Sigmoid colon (tissue), 6 donors: ENCODE measurements at regions not wholly inside any gene's neighbourhood (a gene's known extent, or its start where the extent isn't known, plus 50 kb on each side); places are given as distances from the start of the nearest gene placed in this dataset.

Experiments
- DNase-seq: peaks from one replicate; pipeline ENCODE4 v3.0.0-alpha.2; 2019
- H3K27ac ChIP-seq, 4 donors: fragments of 200-600 bp; sonication (generic); one replicate each; pipeline ENCODE4 v1.5.1; 2016 to 2019; ENCODE audit warnings: mild to moderate bottlenecking in 1 of 4
- H3K27me3 ChIP-seq, 3 donors: fragments of 200-600 bp; sonication (generic); one replicate each; pipeline ENCODE4 v1.5.1; 2019; ENCODE audit warnings: mild to moderate bottlenecking in 1 of 3
- H3K36me3 ChIP-seq, 4 donors: fragments of 200-600 bp; sonication (generic); one replicate each; pipeline ENCODE4 v1.5.1; 2016 to 2019
- H3K4me1 ChIP-seq, 4 donors: fragments of 200-600 bp; sonication (generic); one replicate each; pipeline ENCODE4 v1.5.1; 2017 to 2019
- H3K4me3 ChIP-seq, 4 donors: fragments of 200-600 bp; sonication (generic); one replicate each; pipeline ENCODE4 v1.5.1; 2017 to 2019; ENCODE audit warnings: mild to moderate bottlenecking in 2 of 4, moderate library complexity in 1 of 4
- H3K9me3 ChIP-seq, 4 donors: fragments of 200-600 bp in 3 of 4; sonication (generic) in 3 of 4; one replicate each; pipeline versions ENCODE4 v1.5.1 to v1.6.1; 2013 to 2019
- CTCF ChIP-seq, 4 experiments: fragments of 450-650 bp in 3 of 4; fragments of 200-600 bp in 1 of 4; IDR thresholded peaks; one replicate each; pipeline ENCODE4 v1.5.1; 2016 to 2019; ENCODE audit warnings: antibody characterized with exemption in 4 of 4, mild to moderate bottlenecking in 3 of 4, moderate library complexity in 2 of 4
- EP300 ChIP-seq, 4 donors: sonication (generic); formaldehyde crosslinking; IDR thresholded peaks; one replicate each; pipeline ENCODE4 v1.6.1; 2017; ENCODE audit warnings: antibody characterized with exemption in 4 of 4
- POLR2A ChIP-seq, 2 donors: fragments of 450-650 bp; IDR thresholded peaks; one replicate each; pipeline ENCODE4 v1.6.1; 2016; ENCODE audit warnings: antibody characterized with exemption in 2 of 2, mild to moderate bottlenecking in 2 of 2, moderate library complexity in 2 of 2
- POLR2AphosphoS5 ChIP-seq, 4 donors: sonication (generic); formaldehyde crosslinking; IDR thresholded peaks; one replicate each; pipeline ENCODE4 v1.6.1; 2017; ENCODE audit warnings: antibody characterized with exemption in 4 of 4
- WGBS, 2 donors: extraction: QIAGEN DNeasy Blood & Tissue Kit; methylation state at CpG; one replicate each; pipeline ENCODE4 v1.1.7; 2013; 5-methylcytosine and 5-hydroxymethylcytosine counted together
- intact Hi-C: fragments of 100-400 bp; cut with DNase I; formaldehyde crosslinking; loops from one replicate; pipeline ENCODE4 v1.15.1; 2023
- donor health status: healthy with polysubstance abuse.
- donor health status: healthy.

GRCh38 chr1:22238356-22239224, 95.7 kb upstream of the WNT4 start:
- no peak overlapping the region for H3K27ac ChIP-seq
- H3K36me3 ChIP-seq: no peaks in the 10 kb centered on the region
- DNase-seq: no peak
- H3K9me3 ChIP-seq: no peaks in the 10 kb centered on the region
- TF ChIP-seq POLR2A (IDR thresholded peaks at IDR 0.05): no peak
- no peak for TF ChIP-seq CTCF (IDR thresholded peaks at IDR 0.05)
- no peak for TF ChIP-seq EP300 (IDR thresholded peaks at IDR 0.05)
- TF ChIP-seq POLR2AphosphoS5 (IDR thresholded peaks at IDR 0.05): no peak
- WGBS, 2 donors: 58 to 88% methylated on average over 26 of the region's 26 CpGs
- intact Hi-C loops: no loop called here
- H3K4me1 ChIP-seq: no peaks in the 10 kb centered on the region
- H3K27me3 ChIP-seq: peaks cover 0 to 25% (median 10%) of the 10 kb centered on the region in 3 donors
- H3K4me3 ChIP-seq: no peak overlapping the region

GRCh38 chr1:22239378-22239777, 96.5 kb upstream of the WNT4 start:
- H3K36me3 ChIP-seq: no peaks in the 10 kb centered on the region
- no peak for DNase-seq
- H3K9me3 ChIP-seq: no peaks in the 10 kb centered on the region
- no peak overlapping the region for H3K27ac ChIP-seq
- TF ChIP-seq POLR2AphosphoS5 (IDR thresholded peaks at IDR 0.05) (no peak), EP300 (IDR thresholded peaks at IDR 0.05) (no peak), POLR2A (IDR thresholded peaks at IDR 0.05) (no peak), CTCF (IDR thresholded peaks at IDR 0.05) (no peak)
- intact Hi-C loops: no loop called here
- peaks cover 0 to 17% (median 10%) of the 10 kb centered on the region in 3 donors for H3K27me3 ChIP-seq
- H3K4me3 ChIP-seq: no peak overlapping the region
- 18 to 68% methylated on average over 11 of the region's 11 CpGs for WGBS, 2 donors
- H3K4me1 ChIP-seq: no peaks in the 10 kb centered on the region

GRCh38 chr1:22241250-22241649, 98.4 kb upstream of the WNT4 start:
- no peaks in the 10 kb centered on the region for H3K4me1 ChIP-seq
- intact Hi-C loops: no loop called here
- TF ChIP-seq EP300 (IDR thresholded peaks at IDR 0.05): no peak
- TF ChIP-seq CTCF (IDR thresholded peaks at IDR 0.05): no peak
- TF ChIP-seq POLR2A (IDR thresholded peaks at IDR 0.05): no peak
- no peak for TF ChIP-seq POLR2AphosphoS5 (IDR thresholded peaks at IDR 0.05)
- DNase-seq: no peak
- WGBS, 2 donors: 82 to 87% methylated on average over 3 of the region's 3 CpGs
- no peak overlapping the region for H3K27ac ChIP-seq
- no peak overlapping the region for H3K4me3 ChIP-seq
- H3K9me3 ChIP-seq: no peaks in the 10 kb centered on the region
- peaks cover 0 to 7% (median 6%) of the 10 kb centered on the region in 3 donors for H3K27me3 ChIP-seq
- H3K36me3 ChIP-seq: no peaks in the 10 kb centered on the region

- DNase-seq: no peak
- Histone ChIP-seq H3K4me1 (no peaks in the 10 kb centered on the region), H3K9me3 (no peaks in the 10 kb centered on the region), H3K27me3 (peaks cover 0 to 2% (median 1%) of the 10 kb centered on the region in 3 donors), H3K4me3 (no peak overlapping the region), H3K27ac (no peak overlapping the region), H3K36me3 (no peaks in the 10 kb centered on the region)
- WGBS, 2 donors: 94% methylated on average over 9 of the region's 9 CpGs
- TF ChIP-seq EP300 (IDR thresholded peaks at IDR 0.05) (no peak), POLR2A (IDR thresholded peaks at IDR 0.05) (no peak), CTCF (IDR thresholded peaks at IDR 0.05) (no peak), POLR2AphosphoS5 (IDR thresholded peaks at IDR 0.05) (no peak)
- intact Hi-C loops: no loop called here
Measured at GRCh38 chr1:22241811-22242210, 98.9 kb upstream of the WNT4 start.
